ENCODE measurements at regions not wholly inside any gene's neighbourhood (a gene's known extent, or its start where the extent isn't known, plus 50 kb on each side); places are given as distances from the start of the nearest gene placed in this dataset.
"Not testable (repeated sequence)": the region's sequence is repeated elsewhere in the genome, so short reads cannot be mapped to it uniquely, and the experiment has no call there.

- TF ChIP-seq EZH2 (IDR thresholded peaks at IDR 0.05); POLR2AphosphoS5 (IDR thresholded peaks at IDR 0.05; ENCODE audit: borderline replicate concordance, low read depth, low read length): not testable (repeated sequence)
Measured at GRCh38 chr1:120550335-120550734, 135.5 kb downstream of the NBPF8 start.
